K562 (cell line): ENCODE measurements at regions not wholly inside any gene's neighbourhood (a gene's known extent, or its start where the extent isn't known, plus 50 kb on each side); places are given as distances from the start of the nearest gene placed in this dataset.

Experiments used
- ATAC-seq: fragments of 200-7000 bp; cut with Tn5 transposase; 3 replicates; pipeline ENCODE4 v1.9.1; 2020; ENCODE audit warnings: moderate library complexity
- BruUV-seq: library from RNA; stranded (reverse); fragments of 400-500 nt; replicated peaks from 2 replicates; lab custom pipeline; 2021; lab: Mats Ljungman, UMichigan
- CTCF ChIA-PET: fragments of 300-600 bp; formaldehyde crosslinking; extraction: SDS; loops from one replicate; lab custom pipeline; 2021; ENCODE audit warnings: low intra/inter-chr PET ratio; lab: Yijun Ruan, JAX
- POLR2A ChIA-PET: fragments of 300-600, 350-650 bp; sonication (Branson Sonifier 250); formaldehyde crosslinking; extraction: SDS; loops from one replicate; lab custom pipeline; 2021; ENCODE audit warnings: antibody characterized with exemption, inconsistent platforms; lab: Yijun Ruan, JAX
- DNase-seq, 4 experiments: peaks; one replicate each; pipeline versions ENCODE4 v3.0.0 to v3.0.0-alpha.2; 2011 to 2018; ENCODE audit warnings: low spot score in 3 of 4, mixed read lengths in 3 of 4; ENCODE audit errors: extremely low read depth in 1 of 4
- FAIRE-seq: peaks from 2 replicates; lab custom pipeline; 2011; peaks lifted over from hg19 to GRCh38; lab: Jason Lieb, UNC
- H2AFZ ChIP-seq: 2 replicates; pipeline ENCODE4 v1.6.0; 2011; ENCODE audit warnings: low read depth, low read length, control low read depth, inconsistent platforms
- H3K27ac ChIP-seq: fragments of 200-600 bp; 3 replicates; pipeline ENCODE4 v1.8.0; 2011; ENCODE audit warnings: low read depth, mild to moderate bottlenecking, control low read depth, inconsistent platforms, low read length, moderate library complexity, mixed read lengths; ENCODE audit errors: extremely low read depth
- H3K27me3 ChIP-seq, 2 experiments: fragments of 300-600 bp in 1 of 2; 2 replicates in 1 of 2; 3 replicates in 1 of 2; pipeline versions ENCODE4 v1.6.0 to v1.8.0; 2011; ENCODE audit warnings: inconsistent platforms in 2 of 2, low read length in 2 of 2, mild to moderate bottlenecking in 1 of 2, mixed read lengths in 1 of 2, moderate library complexity in 1 of 2; ENCODE audit not compliant: control insufficient read depth in 2 of 2, insufficient read depth in 2 of 2
- H3K36me3 ChIP-seq: fragments of 300-600 bp; 3 replicates; pipeline ENCODE4 v1.8.0; 2011; ENCODE audit warnings: mild to moderate bottlenecking, low read length, inconsistent platforms; ENCODE audit not compliant: control insufficient read depth, insufficient read depth
- H3K4me1 ChIP-seq, 2 experiments: fragments of 200-600 bp in 1 of 2; replicated peaks in 1 of 2; 2 replicates in 1 of 2; 3 replicates in 1 of 2; pipeline versions ENCODE4 v1.5.1 to v1.8.0; 2011; ENCODE audit warnings: inconsistent platforms in 2 of 2, low read length in 2 of 2, mild to moderate bottlenecking in 1 of 2, mixed read lengths in 1 of 2, moderate library complexity in 1 of 2; ENCODE audit not compliant: control insufficient read depth in 2 of 2, insufficient read depth in 2 of 2
- H3K4me2 ChIP-seq: 2 replicates; pipeline ENCODE4 v1.6.1; 2011; ENCODE audit warnings: low read length, control low read depth, inconsistent platforms, mixed read lengths; ENCODE audit not compliant: insufficient read depth
- H3K4me3 ChIP-seq: fragments of 200-600 bp; sonication (generic), shearing (Covaris generic); 2 replicates; pipeline ENCODE4 v1.5.1; 2016; ENCODE audit warnings: control low read depth, inconsistent platforms
- H3K79me2 ChIP-seq: fragments of 200-600 bp; 3 replicates; pipeline ENCODE4 v1.8.0; 2011; ENCODE audit warnings: low read length, inconsistent platforms; ENCODE audit not compliant: control insufficient read depth, insufficient read depth
- H3K9ac ChIP-seq, 2 experiments: 2 replicates each; pipeline versions ENCODE4 v1.6.0 to v1.6.1; 2011; ENCODE audit warnings: low read depth in 2 of 2, low read length in 2 of 2, control low read depth in 1 of 2, inconsistent platforms in 1 of 2, mild to moderate bottlenecking in 1 of 2, mixed read lengths in 1 of 2; ENCODE audit not compliant: insufficient read depth in 1 of 2
- H3K9me1 ChIP-seq: one replicate; pipeline ENCODE4 v1.6.0; 2011; ENCODE audit warnings: inconsistent platforms, mild to moderate bottlenecking, low read length, moderate library complexity; ENCODE audit not compliant: control insufficient read depth, insufficient read depth
- H3K9me3 ChIP-seq: replicated peaks from 2 replicates; pipeline ENCODE4 v1.5.1; 2011; ENCODE audit warnings: low read depth, low read length, inconsistent platforms; ENCODE audit not compliant: control insufficient read depth, insufficient read depth
- H4K20me1 ChIP-seq: replicated peaks from 2 replicates; pipeline ENCODE4 v1.6.1; 2011; ENCODE audit warnings: low read length, inconsistent platforms, mixed read lengths; ENCODE audit not compliant: control insufficient read depth, insufficient read depth
- CBFA2T3 ChIP-seq: fragments of 450-650 bp; IDR thresholded peaks from 2 replicates; pipeline ENCODE4 v1.6.1; 2017
- PATZ1 ChIP-seq: fragments of 250-450 bp; sonication (Bioruptor Pico); IDR thresholded peaks from 2 replicates; pipeline ENCODE4 v1.5.0; 2020; ENCODE audit warnings: mild to moderate bottlenecking, borderline replicate concordance
- PPARD ChIP-seq: fragments of 250-450 bp; sonication (Bioruptor Pico); IDR thresholded peaks from 2 replicates; pipeline ENCODE4 v1.8.0; 2022; ENCODE audit warnings: inconsistent platforms, mild to moderate bottlenecking, moderate library complexity
- RCOR1 ChIP-seq, 2 experiments: IDR thresholded peaks; 2 replicates each; pipeline ENCODE4 v1.6.1; 2012; ENCODE audit warnings: low read depth in 2 of 2, low read length in 2 of 2, borderline replicate concordance in 1 of 2, improper control_type of control experiment in 1 of 2
- SMARCA4 ChIP-seq: fragments of 450-650 bp; IDR thresholded peaks from 2 replicates; pipeline ENCODE4 v1.6.1; 2016
- ZBTB34 ChIP-seq: fragments of 250-450 bp; sonication (Bioruptor Pico); IDR thresholded peaks from 2 replicates; pipeline ENCODE4 v1.8.0; 2021; ENCODE audit warnings: mild to moderate bottlenecking, moderate library complexity
- WGBS: fragments of 100-300 bp; shearing (Covaris generic); methylation state at CpG from one replicate; pipeline ENCODE4 v1.1.6; 2016; ENCODE audit warnings: low coverage, mixed read lengths; ENCODE audit not compliant: insufficient coverage; ENCODE audit errors: missing lambda C conversion rate; 5-methylcytosine and 5-hydroxymethylcytosine counted together
- in situ Hi-C: fragments of 300-500 bp; cut with MboI; formaldehyde crosslinking; loops from 4 replicates; pipeline ENCODE4 v1.15.0; 2018; ENCODE audit warnings: inconsistent platforms, mixed read lengths
- intact Hi-C: fragments of 100-400 bp; cut with micrococcal nuclease; formaldehyde crosslinking; loops from 2 replicates; pipeline ENCODE4 v1.14.2; 2022

GRCh38 chr18:14945286-14945685 lies 197.3 kb downstream of the ANKRD30B start:
- no peak for ATAC-seq
- intact Hi-C loops, result no loop called here
- no peak for DNase-seq
- Histone ChIP-seq H3K9ac (no peak overlapping the region), H3K4me1 (no peaks in the 10 kb centered on the region), H3K27ac (no peak overlapping the region), H3K4me3 (no peak overlapping the region), H3K79me2 (no peaks in the 10 kb centered on the region), H4K20me1 (no peaks in the 10 kb centered on the region), H3K27me3 (no peaks in the 10 kb centered on the region), H3K9me3 (no peaks in the 10 kb centered on the region), H3K4me2 (no peak overlapping the region), H2AFZ (no peak overlapping the region), H3K9me1 (no peaks in the 10 kb centered on the region), H3K36me3 (no peaks in the 10 kb centered on the region)
- TF ChIP-seq RCOR1 (IDR thresholded peaks at IDR 0.05; ENCODE audit: borderline replicate concordance in 1 of 2, low read depth in 2 of 2, low read length in 2 of 2) (no peak), CBFA2T3 (no peak), SMARCA4 (no peak), ZBTB34 (no peak), PATZ1 (CRISPR knock-in tag) (no peak), PPARD (CRISPR knock-in tag) (no peak)
- CTCF ChIA-PET, result no interaction called here
- no peak for FAIRE-seq
- BruUV-seq, result no TSS peak
- POLR2A ChIA-PET, result no interaction called here
- in situ Hi-C loops, result no loop called here
- WGBS, result 0% methylated on average over 4 of the region's 4 CpGs
